Stomach smooth muscle (tissue), 2 donors: ENCODE measurements at regions not wholly inside any gene's neighbourhood (a gene's known extent, or its start where the extent isn't known, plus 50 kb on each side); places are given as distances from the start of the nearest gene placed in this dataset.

ENCODE experiments used
- H3K27ac ChIP-seq: one replicate; pipeline ENCODE4 v1.7.0; 2013; ENCODE audit warnings: mild to moderate bottlenecking, low read length, inconsistent platforms
- H3K27me3 ChIP-seq, 2 donors: one replicate each; pipeline ENCODE4 v1.7.0; 2013; ENCODE audit warnings: low read length in 2 of 2; ENCODE audit not compliant: insufficient read depth in 2 of 2, control insufficient read depth in 1 of 2
- H3K36me3 ChIP-seq, 2 donors: one replicate each; pipeline ENCODE4 v1.7.0; 2013; ENCODE audit warnings: low read length in 2 of 2; ENCODE audit not compliant: control insufficient read depth in 2 of 2, insufficient read depth in 2 of 2
- H3K4me1 ChIP-seq: one replicate; pipeline ENCODE4 v1.7.0; 2013; ENCODE audit warnings: low read length; ENCODE audit not compliant: control insufficient read depth, insufficient read depth
- H3K4me3 ChIP-seq, 2 donors: one replicate each; pipeline ENCODE4 v1.7.0; 2013; ENCODE audit warnings: low read length in 2 of 2
- H3K9ac ChIP-seq, 2 donors: one replicate each; pipeline ENCODE4 v1.7.0; 2013; ENCODE audit warnings: low read length in 2 of 2, mild to moderate bottlenecking in 1 of 2
- H3K9me3 ChIP-seq, 2 donors: one replicate each; pipeline ENCODE4 v1.7.0; 2013; ENCODE audit warnings: low read length in 2 of 2; ENCODE audit not compliant: control insufficient read depth in 2 of 2
- donor health status: healthy.
- donor health status: Pancreatic carcinoma.

DNA sequence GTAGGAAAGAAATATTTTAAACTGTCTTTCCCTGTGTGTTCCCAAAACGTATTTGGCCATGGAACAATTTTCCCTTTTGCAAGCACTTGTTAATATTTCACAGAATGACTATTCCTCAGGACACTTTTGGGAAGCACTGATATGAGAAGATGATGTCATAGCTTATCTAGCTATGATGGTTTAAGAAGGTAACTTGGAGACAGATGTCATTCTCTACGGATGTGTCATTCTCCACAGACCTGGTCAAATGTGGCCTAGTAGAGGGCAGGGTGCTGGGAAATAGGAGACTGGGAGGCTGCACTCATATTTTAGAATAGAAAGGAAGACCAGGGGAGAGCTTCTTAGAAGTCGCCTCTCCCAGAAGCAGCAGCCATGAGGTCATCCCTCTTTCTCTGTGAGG lies 220.7 kb upstream of the GLI3 start:
- H3K4me3 ChIP-seq, result no peak overlapping the region
- no peak overlapping the region for H3K9ac ChIP-seq
- no peaks in the 10 kb centered on the region for H3K36me3 ChIP-seq
- H3K9me3 ChIP-seq, result no peaks in the 10 kb centered on the region
- no peak overlapping the region for H3K27ac ChIP-seq
- no peaks in the 10 kb centered on the region for H3K27me3 ChIP-seq
- peaks cover 12% of the 10 kb centered on the region for H3K4me1 ChIP-seq

DNA sequence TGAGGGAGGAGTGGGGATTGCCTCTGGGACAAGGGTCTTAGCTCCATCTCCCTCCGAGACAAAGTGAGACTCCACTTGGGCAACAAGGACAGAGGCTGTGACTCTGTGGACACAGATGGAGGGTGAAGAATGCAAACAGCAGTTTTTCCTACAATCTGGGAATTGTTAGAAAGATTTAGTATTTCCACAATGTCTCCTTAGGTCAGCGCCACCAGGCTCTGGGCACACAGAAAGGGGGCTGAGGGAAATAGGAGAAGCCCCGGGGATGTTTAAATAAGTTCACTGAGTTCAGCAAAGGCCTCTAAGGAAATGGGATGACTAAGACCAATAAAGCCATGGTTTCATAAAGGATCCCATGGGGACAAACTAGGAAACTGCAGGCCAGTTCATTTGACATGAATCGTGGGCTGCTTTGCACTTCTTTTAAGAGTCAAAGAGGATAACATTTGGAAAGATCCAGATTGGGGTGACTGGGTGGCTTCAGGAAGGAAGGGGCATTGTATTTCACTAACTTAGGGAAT lies 219.8 kb upstream of the GLI3 start:
- Histone ChIP-seq H3K4me1 (peaks cover 12% of the 10 kb centered on the region), H3K4me3 (no peak overlapping the region), H3K9me3 (no peaks in the 10 kb centered on the region), H3K9ac (no peak overlapping the region), H3K27me3 (no peaks in the 10 kb centered on the region), H3K27ac (no peak overlapping the region), H3K36me3 (no peaks in the 10 kb centered on the region)

- Histone ChIP-seq H3K4me1 (peaks cover 12% of the 10 kb centered on the region), H3K9ac (no peak overlapping the region), H3K36me3 (no peaks in the 10 kb centered on the region), H3K27ac (no peak overlapping the region), H3K4me3 (no peak overlapping the region), H3K27me3 (no peaks in the 10 kb centered on the region), H3K9me3 (no peaks in the 10 kb centered on the region)
Observed at GRCh38 chr7:42456267-42456666, 219.3 kb upstream of the GLI3 start.

GRCh38 chr7:42453931-42454361 lies 216.9 kb upstream of the GLI3 start:
- H3K4me1 ChIP-seq, result peaks cover 12% of the 10 kb centered on the region
- no peaks in the 10 kb centered on the region for H3K36me3 ChIP-seq

GRCh38 chr7:42452356-42452755 lies 215.3 kb upstream of the GLI3 start:
- Histone ChIP-seq H3K9me3 (peaks cover 0 to 5% of the 10 kb centered on the region in 2 donors), H3K4me3 (no peak overlapping the region), H3K4me1 (peaks cover 12% of the 10 kb centered on the region), H3K36me3 (no peaks in the 10 kb centered on the region), H3K9ac (no peak overlapping the region), H3K27me3 (no peaks in the 10 kb centered on the region), H3K27ac (no peak overlapping the region)

More at GRCh38 chr7:42453931-42454361, 216.9 kb upstream of the GLI3 start:
- peaks cover 0 to 5% of the 10 kb centered on the region in 2 donors for H3K9me3 ChIP-seq
- H3K4me3 ChIP-seq, result peak overlapping the region; percentile 35 to 38
- no peak overlapping the region for H3K9ac ChIP-seq
- H3K27me3 ChIP-seq, result no peaks in the 10 kb centered on the region
- H3K27ac ChIP-seq, result peak overlapping the region; percentile 37

DNA sequence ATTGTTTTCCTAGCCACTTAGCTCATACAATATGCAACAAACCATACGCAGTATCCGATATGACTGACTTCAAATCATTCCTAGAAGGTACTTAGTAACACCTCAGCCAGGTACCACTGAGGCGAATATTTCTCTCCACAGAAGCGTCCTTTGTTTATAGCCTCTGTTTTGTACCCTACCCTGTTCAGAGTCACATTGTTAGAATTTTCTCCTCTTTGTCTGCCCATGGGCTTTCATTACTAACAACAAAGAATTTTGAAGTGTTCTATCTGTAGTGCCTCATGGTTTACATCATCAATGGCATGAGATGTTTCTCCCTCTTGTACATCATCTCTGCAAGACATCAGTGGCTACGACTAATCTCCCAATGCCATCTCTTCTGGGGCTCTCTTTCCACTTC lies 212.4 kb upstream of the GLI3 start:
- H3K4me3 ChIP-seq, result no peak overlapping the region
- no peaks in the 10 kb centered on the region for H3K27me3 ChIP-seq
- H3K9ac ChIP-seq, result no peak overlapping the region
- no peaks in the 10 kb centered on the region for H3K36me3 ChIP-seq
- peaks cover 8% of the 10 kb centered on the region for H3K4me1 ChIP-seq
- H3K9me3 ChIP-seq, result peaks cover 0 to 5% of the 10 kb centered on the region in 2 donors
- H3K27ac ChIP-seq, result no peak overlapping the region

DNA sequence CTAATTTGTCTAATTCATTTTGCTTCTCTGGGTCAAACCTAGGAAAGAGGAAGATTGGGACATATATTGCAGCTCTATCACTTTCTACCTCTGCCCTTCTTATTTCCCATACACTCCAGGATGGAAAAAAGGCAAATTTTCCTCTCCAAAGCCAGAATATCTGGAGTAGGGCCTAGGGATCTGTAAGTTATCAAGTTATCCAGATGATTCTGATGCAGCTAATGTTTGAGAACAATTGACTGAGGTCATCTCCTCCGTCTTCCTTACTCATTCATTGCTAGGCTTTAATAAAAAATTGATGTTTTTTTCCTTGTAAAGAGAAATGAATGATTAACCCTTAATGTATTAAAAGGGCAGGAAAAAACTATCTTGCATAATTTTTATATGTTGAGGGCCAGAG lies 211.9 kb upstream of the GLI3 start:
- H3K36me3 ChIP-seq, result no peaks in the 10 kb centered on the region
- peaks cover 0 to 5% of the 10 kb centered on the region in 2 donors for H3K9me3 ChIP-seq
- H3K4me3 ChIP-seq, result no peak overlapping the region
- H3K27ac ChIP-seq, result no peak overlapping the region
- peaks cover 3% of the 10 kb centered on the region for H3K4me1 ChIP-seq
- H3K9ac ChIP-seq, result no peak overlapping the region
- H3K27me3 ChIP-seq, result no peaks in the 10 kb centered on the region

DNA sequence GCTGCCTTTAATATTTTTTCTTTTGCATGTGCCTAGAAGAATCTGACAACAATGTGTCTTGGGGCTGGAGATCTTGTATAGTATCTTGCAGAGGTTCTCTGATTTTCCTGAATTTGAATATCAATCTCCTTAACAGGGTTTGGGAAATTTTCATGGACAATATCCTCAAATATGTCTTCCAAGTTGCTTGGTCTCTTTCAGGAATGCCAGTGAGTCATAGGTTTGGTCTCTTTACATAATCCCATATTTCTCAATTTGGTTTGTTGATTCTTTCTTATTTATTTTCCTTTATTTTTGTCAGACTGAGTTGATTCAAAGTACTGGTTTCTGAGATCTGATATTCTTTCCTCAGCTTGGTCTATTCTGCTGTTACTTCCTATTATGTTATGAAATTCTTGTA lies 208.7 kb upstream of the GLI3 start:
- Histone ChIP-seq H3K36me3 (no peaks in the 10 kb centered on the region), H3K27ac (no peak overlapping the region), H3K4me3 (no peak overlapping the region), H3K4me1 (no peaks in the 10 kb centered on the region), H3K9me3 (peaks cover 0 to 1% of the 10 kb centered on the region in 2 donors), H3K9ac (no peak overlapping the region), H3K27me3 (no peaks in the 10 kb centered on the region)

- H3K27ac ChIP-seq, result no peak overlapping the region
- H3K4me3 ChIP-seq, result no peak overlapping the region
- H3K4me1 ChIP-seq, result no peaks in the 10 kb centered on the region
- H3K9ac ChIP-seq, result no peak overlapping the region
- H3K9me3 ChIP-seq, result peaks cover 0 to 5% of the 10 kb centered on the region in 2 donors
- H3K27me3 ChIP-seq, result no peaks in the 10 kb centered on the region
- H3K36me3 ChIP-seq, result no peaks in the 10 kb centered on the region
Observed at GRCh38 chr7:42440951-42441350, 203.9 kb upstream of the GLI3 start.

DNA sequence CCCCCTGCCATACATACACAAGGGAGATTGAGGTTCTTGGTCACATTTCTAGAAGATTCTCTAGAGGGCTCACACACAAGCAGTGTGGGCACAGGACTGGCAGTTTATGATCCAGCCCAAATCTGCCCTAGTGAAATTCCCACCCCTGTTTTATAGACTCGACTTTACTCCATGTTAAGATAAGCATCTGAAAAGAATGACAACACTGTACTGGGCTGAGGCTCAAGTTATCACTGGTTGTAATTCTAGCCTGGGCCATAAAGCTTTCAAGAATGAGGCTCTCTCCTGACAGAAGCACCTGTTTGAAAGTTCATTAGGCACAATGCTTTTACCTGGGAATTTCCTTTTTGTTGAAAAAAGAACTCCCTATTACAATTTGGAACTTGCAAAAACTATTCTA lies 195.6 kb upstream of the GLI3 start:
- Histone ChIP-seq H3K4me3 (no peak overlapping the region), H3K27me3 (no peaks in the 10 kb centered on the region), H3K36me3 (no peaks in the 10 kb centered on the region), H3K4me1 (peaks cover 3% of the 10 kb centered on the region), H3K9me3 (no peaks in the 10 kb centered on the region), H3K9ac (no peak overlapping the region), H3K27ac (no peak overlapping the region)

DNA sequence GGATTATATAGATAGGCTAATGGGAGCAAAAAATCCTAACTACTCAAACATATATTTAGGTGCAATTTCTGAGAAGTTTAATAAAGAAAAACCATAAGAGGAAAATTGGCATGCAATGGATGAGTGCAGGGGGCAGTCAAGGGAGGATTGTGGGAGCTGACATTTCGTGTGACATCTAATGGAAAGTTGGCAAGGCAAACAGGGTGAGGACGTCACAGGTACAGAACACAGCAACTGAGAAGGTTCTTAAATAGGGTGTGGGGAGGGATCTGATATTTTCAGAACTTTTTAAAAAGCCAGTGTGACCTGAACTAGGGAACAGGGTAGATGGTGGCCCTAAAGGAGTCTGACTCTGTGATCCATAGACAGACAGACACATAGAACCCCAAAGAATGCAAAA lies 194.9 kb upstream of the GLI3 start:
- Histone ChIP-seq H3K27ac (no peak overlapping the region), H3K9ac (no peak overlapping the region), H3K27me3 (no peaks in the 10 kb centered on the region), H3K36me3 (no peaks in the 10 kb centered on the region), H3K4me1 (peaks cover 3% of the 10 kb centered on the region), H3K4me3 (no peak overlapping the region), H3K9me3 (no peaks in the 10 kb centered on the region)
